Activated T-cell treated with anti-CD3 and anti-CD28 coated beads, Interleukin-2, amount 50 U/mL, for 48 hours (primary cell): ENCODE measurements at regions not wholly inside any gene's neighbourhood (a gene's known extent, or its start where the extent isn't known, plus 50 kb on each side); places are given as distances from the start of the nearest gene placed in this dataset.
"Not testable (repeated sequence)": the region's sequence is repeated elsewhere in the genome, so short reads cannot be mapped to it uniquely, and the experiment has no call there.

Source experiments
- DNase-seq, 2 experiments: peaks; one replicate each; pipeline ENCODE4 v3.0.0-alpha.2; 2020

DNA sequence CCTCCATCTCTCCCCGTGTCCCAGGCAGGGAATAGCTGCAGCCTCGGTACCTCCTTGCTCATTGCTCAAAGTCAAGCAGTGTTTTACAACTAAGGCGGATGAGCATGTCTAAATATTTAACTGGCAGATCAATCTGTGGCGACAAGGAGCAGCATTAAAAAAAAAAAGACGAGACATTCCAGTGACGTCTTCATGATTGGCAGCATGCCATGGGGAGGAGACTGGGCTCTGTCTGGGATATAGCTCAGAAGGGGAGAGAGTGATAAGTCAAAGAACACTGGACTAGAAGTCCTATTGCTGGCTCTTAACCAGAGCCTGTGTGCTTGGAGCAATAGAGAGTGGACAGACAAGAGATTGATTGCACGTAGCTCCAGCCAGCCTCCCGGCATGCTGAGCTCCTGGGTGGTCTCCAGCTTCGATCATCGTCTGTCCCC is 287.5 kb upstream of the PODXL start:
- no peak for DNase-seq

DNA sequence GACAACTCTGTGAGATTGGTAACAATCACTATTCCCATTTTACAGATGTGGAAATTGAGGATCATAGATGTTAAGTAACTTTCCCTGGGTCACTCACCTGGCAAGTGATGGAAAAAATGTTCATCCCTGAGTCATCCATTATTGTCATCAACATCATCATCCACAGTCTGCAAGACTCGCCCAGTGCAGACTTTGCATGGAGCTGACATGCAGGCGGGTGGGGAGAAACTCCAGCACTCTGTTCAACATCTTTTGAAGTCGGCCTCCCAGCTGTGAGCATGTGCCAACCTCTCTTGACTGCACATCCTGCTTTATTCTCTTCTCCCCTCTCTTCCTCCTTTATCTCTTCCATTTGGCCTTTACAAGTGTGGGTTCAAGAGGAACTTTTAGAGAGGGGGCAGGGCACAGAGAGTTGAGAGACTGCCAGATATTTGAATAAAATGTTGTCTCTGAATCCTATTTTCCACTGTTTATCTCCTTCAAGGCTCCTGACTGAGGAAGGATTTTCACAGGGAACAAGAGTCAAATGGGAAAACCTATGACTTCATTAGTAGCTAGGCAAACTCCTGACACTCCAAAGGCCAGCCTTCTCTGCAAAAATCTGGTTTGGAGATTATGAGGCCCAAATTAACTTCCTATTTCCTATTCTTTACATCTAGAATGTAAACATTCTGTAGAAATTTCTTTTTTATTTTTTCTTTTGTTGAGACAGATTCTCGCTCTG is 283.7 kb upstream of the PODXL start:
- no peak for DNase-seq

DNA sequence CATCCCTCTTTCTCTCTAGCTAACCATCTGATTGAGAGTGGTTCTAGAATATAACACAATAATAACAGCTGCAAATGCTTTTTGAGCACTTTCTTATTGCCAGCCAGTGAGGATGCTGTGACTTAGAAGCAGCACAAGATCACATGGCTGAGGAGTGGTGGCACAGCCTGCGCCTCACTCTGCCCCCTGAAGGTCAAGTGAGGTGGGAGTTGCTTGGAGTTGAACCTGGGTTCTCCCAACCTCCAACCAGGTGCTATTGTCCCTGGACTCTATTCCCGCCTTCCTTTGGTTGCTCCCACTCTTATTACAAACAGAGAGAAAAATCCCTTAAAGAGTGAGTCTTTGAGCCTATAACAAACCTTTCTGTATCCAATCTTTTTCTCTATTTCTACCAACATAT is 280.3 kb upstream of the PODXL start:
- DNase-seq, result no peak

DNA sequence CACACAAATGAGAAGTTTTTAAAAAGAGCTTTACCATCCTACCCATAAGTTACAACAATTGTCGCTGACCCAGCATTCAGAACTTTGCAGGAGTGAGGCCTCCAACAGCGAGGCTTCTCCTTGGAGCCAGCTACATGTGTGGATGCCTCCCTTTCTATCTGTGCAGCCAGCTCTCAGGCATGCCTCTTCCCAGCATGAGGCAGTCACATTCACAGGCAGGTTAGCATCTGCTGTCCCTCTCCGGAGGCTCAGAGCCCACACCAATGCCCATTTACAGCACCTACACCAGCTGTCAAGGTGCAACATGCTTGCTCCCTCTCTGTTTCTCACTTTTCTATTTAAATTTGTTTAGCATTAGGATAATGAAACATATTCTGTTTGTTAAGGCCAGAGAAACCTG is 278.7 kb upstream of the PODXL start:
- DNase-seq, result no peak

DNA sequence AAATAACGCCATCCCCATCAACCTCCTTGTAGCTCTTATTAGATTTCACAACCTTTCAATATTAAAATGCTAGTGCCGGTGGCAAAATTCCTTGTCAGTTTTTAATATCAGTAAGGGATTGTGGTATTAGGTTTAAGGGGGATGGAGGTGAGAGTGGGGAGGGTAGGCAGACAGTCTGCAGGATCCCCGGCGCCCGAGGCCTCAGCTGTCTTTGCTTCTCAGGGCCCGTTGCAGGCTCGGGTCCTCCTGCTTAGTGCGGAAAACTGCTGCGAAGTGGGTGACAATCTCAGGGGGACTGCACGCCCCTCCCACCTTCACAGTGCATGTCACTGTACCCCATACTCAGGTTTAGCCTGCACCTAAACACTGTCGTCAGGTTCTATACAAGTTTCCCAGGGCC is 274.3 kb upstream of the PODXL start:
- no peak for DNase-seq

DNA sequence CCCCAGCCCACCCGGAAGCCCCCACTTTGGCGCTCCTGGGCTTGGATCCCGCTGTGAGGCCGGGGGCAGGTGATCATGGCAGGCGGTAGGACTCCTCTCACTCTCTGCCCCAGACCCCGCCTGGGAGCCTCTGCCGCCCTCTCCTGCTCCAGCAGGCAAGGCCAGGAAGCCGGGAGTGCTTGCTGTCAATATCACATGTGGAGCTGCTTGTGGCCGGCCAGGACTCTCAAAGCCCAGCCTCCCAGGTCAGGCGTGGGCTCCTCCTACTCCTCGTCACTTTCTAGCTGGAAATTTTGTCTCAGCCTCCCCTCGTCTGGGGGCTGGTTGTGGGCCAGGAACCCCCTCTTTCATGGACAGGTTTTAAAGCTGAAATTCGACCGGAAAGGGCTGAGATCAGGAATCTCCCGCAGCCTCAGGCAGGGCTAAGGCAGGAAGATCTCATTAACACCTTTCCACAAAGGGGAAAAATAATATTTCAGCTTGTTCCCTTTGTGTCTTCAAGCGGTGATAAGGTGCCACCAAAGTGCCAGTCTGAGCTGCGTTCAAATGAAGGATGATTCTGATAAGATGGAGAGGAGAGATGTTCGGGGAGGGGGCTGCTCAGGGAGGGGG is 273.6 kb upstream of the PODXL start:
- DNase-seq, result no peak

DNA sequence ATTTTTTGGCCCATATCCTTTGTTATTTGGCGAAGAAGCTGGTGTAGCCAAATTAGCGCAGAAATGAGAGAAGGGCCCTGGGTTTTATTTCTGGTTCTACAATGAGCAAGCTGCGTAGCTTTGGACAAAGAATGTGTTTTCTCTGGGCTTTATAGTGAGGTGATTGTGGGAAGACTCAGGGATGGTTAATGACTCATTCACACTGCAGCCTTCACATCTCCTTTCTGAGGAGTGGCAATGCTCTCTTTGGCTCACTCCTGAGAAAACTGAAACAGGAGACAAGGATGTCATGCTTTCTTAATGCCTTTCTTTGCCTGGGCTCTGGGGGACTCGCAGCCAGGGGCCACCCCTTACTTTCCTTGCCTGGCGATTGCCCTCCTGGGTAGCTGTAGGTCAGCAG is 271.0 kb upstream of the PODXL start:
- no peak for DNase-seq

DNA sequence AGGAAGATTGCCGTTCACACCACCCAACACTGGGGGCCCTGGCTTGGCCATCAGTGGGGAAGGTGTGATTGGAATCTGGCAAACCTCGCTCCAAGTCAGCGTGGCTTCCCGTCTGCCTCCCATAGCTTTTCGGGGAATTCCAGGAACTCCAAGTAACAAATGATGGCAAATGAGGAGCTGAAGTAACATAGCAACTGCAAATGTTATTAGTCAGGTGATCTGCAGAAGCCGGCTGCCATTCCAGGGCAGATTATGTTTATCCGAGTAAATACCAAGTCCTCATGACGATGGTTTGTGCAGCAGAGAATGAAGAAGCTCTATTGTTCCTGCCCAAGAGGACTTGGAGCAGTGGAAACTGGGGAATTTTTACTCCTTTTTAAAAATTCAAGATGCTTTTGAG is 270.5 kb upstream of the PODXL start:
- no peak for DNase-seq

DNA sequence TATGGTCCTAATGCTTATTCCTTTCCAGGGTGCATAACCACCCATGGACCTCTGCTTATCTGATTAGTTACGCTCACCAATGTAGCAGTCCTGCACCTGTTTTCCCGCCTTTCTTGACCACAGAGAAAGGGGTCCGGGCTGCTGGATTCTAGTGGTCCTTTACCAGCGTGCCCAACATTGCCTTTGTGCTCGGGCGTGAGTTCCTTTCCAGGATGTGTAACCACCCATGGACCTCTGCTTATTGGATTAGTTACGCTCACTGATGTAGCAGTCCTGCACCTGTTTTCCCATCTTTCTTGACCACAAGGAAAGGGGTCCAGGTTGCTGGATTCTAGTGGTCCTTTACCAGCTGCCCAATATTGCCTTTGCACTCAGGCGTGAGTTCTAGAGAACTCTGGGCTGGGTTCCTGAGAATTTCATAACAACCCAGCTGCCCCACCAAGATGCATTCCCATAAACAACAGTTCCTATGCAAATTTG is 267.6 kb upstream of the PODXL start:
- not testable (repeated sequence) for DNase-seq

DNA sequence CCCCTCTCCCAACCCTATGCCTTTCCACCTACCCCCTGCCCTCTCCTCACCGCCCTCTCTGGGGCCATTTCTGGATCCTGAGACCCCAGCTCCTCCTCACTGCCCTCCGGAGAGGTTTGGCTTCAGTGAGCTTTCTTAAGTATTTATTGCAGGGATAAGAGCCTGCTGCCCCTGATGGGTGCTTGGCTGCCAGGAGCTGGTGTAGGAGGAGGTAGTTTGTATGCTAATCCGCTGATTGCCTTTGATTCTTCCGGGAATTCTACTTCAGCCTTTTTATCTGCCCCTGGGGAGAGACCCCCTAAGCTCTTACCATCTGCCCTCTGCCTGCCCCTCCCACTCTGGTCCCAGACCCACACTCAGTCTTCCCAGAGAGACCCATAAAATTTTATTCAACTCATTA is 263.5 kb upstream of the PODXL start:
- no peak for DNase-seq

DNA sequence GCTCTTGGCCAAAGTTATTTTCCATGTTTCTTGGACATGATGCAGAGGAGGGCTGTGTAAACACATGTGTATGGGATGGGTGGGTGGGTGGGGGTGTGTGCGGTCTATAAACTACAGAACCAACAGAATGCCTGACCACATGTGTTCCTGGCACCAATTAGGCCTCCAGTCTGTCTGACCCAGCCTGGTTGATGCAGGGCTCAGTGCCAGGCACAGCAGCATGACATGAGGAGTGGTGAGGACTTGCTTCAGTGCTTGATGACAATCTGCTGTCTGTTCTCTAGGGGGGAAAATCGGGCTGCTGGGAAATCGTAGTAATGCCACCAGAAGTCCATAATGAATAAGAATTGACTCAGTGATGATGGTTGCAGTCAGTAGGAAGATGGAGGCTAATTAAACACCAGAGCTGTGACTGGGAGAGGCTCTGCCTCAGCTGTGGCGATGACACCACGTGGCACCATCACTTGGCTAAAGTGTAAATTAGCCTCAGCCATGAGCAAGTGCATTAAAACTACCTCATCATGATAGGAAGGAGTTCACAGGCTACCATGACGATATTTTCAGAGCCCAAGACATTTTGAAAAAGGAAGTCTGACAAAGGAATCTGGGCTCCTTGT is 260.1 kb upstream of the PODXL start:
- no peak for DNase-seq

DNA sequence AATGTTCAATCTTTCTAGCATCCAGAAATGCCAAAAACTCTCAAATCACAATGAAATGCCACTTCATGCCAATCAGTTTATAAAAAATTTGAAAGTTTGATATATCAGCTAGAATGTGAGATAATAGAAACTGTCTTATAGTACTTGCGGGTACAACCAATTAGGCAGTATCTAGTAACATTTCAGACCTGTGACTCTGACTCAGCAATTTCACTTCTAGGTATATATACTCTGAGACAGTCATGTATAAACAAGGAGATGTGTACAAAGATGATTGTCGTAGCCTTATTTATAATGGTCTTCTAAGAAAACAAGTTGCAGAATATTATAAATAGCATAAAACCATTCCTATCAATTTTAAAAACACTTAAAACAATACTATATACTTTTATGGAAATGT is 252.3 kb upstream of the PODXL start:
- no peak for DNase-seq

DNA sequence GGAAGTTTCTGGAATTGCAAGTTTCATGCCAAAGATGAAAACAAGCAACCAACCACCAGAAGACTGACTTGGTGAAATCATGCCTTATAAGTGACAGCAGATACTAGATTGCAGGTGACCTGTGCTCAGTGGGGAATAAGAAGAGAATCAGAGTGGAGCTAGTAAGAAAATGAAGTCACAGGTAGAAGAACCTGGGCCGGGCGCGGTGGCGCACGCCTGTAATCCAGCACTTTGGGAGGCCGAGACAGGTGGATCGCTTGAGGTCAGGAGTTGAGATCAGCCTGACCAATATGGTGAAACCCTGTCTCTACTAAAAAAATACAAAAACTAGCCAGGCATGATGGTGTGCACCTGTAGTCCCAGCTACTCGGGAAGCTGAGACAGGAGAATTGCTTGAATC is 251.7 kb upstream of the PODXL start:
- not testable (repeated sequence) for DNase-seq

DNA sequence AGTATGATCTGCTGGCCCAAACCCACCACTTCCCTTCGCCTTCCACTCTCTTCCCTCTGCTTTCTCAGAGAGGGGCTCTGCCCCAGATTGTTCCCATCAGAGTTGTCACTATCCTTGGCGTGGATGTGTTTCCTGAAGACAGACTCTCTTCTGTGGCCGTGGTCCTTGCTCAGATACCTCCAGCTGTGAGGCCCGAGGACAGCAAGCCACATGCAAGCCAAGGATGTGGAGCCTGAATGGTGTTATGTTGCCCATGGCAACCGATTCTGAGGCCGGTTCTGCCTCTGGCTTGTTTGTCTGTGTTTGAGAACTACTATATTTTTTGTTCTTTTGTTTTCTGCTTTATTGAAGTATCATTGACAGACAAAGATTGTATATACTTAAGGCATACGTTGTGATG is 247.4 kb upstream of the PODXL start:
- no peak for DNase-seq

DNA sequence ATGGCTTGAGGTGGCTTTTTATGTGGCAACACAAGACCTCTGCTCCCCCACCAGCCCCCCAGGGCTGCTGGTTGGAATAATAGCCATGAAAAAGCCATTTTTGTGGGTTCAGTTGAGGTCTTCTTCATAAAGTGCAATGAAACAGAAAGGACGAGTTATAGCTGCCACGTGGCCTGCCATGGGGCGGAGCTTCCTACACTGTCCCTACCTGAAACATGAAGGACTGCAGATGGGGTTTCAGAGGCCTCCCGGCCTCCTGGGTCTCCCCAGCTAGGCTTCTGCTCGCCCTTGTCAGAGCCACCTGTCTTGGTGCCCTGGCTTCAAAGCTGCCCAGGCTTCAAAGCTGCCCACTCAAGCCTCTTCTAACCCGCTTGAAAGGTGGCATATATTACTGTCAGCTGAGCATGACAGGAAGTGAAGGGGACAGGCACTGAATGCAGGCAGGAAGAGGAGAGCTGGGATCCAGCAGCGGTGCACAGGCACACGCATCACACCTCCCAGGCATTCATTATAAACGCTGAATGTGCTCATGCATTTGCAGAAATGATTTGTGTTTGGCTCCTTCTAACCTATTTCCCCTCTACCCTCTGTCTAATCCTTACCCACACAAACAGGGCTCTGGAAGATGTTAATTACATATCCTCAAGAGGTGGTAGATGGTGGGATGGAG is 245.9 kb upstream of the PODXL start:
- no peak for DNase-seq

DNA sequence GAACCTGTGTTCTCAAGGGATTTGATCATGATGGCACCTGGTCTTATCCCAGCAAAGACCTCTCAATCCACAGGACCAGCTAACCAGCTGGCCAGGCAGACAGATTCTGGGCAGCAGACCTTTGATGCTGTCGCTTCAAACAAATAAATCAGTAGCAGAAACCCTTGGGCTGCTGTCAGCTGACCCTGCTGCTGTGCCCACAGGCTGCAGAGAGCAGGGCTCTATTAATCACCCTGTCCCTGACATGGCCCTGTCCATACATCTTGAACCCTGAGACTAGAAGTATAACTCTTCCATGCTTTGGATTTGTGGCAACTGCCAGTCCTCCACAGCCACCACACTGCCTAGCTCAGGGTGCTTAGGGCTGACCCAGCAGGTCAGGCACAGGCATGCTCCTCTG is 244.1 kb upstream of the PODXL start:
- DNase-seq, result no peak

DNA sequence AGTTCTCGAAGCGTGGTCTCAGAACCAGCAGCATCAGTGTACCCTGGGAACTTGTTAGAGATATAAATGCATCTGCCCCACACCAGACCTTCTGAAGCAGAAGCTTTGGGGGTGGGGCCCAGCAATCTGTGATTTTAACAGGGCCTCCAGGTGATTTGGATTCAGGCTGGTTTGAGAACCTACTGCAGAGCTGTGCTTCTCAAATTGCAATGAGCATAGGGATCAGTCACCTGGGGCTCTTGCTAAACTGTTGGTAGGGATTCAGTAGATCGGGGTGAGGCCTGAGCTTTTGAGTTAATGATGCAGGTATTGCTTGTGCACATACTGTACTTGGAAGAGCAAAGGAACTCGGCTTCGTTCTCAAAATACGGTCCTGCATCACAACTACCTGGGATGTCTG is 243.6 kb upstream of the PODXL start:
- no peak for DNase-seq

DNA sequence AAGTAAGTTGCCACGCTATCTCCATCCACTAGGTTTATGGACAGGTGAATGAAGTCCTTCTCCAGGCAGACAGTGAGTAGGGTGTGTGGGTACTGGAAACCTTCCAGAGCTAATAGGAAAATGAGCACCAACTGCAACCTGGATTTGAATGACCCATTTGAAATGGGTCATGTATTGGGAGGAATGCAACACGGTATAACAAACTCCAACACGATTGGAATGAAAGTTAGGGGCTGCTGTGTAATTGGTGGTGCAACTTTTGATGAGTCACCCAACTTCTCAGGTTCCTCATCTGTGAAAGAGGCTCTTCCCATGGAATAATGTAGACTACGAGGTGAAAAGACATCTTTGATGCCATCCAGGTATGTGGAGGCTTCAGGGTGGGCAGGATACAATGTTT is 241.4 kb upstream of the PODXL start:
- DNase-seq, result no peak

DNA sequence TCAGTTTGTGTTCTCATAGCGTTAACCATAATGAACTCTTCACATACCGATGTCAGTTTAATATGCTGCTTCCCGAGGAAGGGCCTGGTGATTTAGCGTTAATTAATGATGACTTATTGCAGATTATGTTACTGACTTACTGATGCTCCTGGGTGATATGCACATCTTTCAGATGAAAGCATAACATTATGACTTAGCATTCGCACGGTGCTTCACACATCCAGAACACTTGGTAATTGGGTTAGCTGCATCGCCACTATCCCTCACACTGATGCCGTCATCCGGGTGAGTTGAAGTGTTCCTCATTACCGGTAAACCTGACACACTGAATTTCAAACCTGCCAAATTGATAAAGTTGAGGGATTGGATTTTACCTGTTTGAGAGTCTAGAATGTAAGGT is 239.0 kb upstream of the PODXL start:
- no peak for DNase-seq

DNA sequence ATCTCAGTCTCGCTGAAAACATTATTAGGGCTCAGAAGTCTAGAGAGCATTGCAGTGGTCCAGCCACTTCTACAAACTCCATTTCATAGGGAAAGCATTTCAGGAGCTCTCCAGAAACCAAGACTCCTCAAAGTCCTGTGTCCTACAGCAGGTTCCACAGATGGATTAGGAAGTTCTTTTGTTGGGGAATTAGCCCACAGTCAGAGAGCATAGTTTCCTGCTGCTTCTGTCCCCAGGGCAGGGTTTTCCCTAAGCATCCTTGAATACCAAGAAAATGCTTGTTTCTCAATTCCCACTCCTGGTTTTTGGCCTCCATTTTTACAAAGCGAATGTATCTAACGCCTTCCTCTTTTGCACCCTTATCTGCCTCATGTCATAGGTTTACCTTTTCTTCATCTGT is 235.9 kb upstream of the PODXL start:
- no peak for DNase-seq

DNA sequence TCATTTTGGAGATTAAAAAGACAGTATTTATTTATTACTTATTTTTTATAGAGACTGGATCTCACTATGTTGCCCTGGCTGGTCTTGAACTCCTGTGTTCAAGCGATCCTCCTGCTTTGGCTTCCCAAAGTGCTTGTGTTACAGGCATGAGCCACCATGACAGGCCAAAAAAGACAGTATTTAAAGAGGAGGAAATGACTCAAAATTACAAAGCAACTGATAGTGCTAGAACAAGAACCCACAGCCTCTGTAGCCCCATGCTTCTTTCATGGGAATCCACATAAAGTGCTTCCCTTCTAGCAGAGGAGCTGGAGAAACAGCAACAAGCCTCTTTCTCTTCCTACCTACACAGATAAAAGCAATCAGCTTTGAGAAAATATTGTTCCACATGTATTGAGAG is 230.7 kb upstream of the PODXL start:
- no peak for DNase-seq

DNA sequence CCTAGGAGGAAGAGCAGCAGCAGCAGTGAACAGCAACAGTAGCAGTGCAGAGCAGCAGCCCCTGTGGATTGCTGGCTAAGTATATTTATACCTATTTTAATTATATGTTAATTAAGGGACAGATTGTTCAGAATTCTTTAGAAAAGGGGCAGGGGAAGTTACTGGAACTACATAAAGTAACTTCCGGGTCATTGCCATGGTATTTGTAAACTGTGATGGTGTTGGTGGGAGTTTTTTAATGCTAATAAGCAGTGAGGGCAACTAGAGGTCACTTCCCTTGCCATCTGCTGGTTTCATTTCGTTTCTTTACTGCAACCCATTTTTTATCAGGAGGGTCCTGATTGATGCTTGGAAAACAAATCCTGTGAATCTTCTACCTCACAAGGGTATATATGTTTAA is 229.8 kb upstream of the PODXL start:
- DNase-seq, result no peak

DNA sequence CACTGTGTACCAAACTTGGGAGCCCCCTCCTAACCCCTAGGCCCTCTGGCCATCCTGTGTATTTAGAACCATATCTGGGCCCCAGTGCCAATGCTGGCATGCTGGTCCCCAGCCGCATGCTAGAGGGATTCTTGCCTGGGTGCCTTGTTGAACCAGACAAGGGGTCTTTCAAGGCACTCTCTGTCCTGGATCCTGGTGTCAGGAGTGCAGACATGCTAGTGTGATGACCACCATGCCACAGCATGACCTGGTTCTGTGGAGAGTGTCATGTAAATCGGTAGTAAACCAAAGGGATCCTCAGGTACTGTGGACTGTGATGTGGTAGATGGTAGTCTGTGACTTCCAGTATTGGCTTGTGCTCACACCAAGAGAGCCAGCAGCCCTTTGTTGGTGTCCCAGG is 222.2 kb upstream of the PODXL start:
- DNase-seq, result no peak
